ENCODE measurements at regions not wholly inside any gene's neighbourhood (a gene's known extent, or its start where the extent isn't known, plus 50 kb on each side); places are given as distances from the start of the nearest gene placed in this dataset.
"Not testable (repeated sequence)": the region's sequence is repeated elsewhere in the genome, so short reads cannot be mapped to it uniquely, and the experiment has no call there.

DNA sequence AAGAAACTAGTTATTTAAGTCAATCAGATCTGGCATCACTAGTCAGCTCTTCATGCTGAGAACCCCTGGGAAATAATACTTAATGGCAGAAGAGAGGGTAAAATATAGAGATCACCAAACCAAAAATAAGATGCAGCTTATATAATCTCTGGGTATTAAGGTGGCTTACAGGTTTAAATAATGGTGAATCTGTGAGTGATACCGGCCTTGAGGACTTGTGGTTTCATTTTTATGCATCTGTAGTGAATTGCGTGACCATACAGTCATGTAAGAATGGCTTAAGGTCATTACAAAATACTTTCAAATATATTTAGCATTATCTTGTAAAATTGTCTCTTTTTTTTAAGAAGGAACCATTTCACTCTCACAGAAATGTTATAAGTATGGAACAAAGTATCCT lies 1192.2 kb downstream of the RPIA start:
- H3K9me3 Mint-ChIP-seq (ENCODE audit: low read depth); H3K4me1 Mint-ChIP-seq (ENCODE audit: low read depth); H3K36me3 Mint-ChIP-seq (ENCODE audit: insufficient read depth); H3K27ac Mint-ChIP-seq; H3K4me3 Mint-ChIP-seq (ENCODE audit: low read depth); DNase-seq (ENCODE audit: low spot score, unreplicated experiment); H3K27me3 Mint-ChIP-seq: not testable (repeated sequence)

- H3K4me3 Mint-ChIP-seq (ENCODE audit: low read depth); DNase-seq (ENCODE audit: low spot score, unreplicated experiment); H3K36me3 Mint-ChIP-seq (ENCODE audit: insufficient read depth); H3K27me3 Mint-ChIP-seq; H3K9me3 Mint-ChIP-seq (ENCODE audit: low read depth); H3K27ac Mint-ChIP-seq; H3K4me1 Mint-ChIP-seq (ENCODE audit: low read depth): not testable (repeated sequence)
These were observed 1193.6 kb downstream of the RPIA start for GRCh38 chr2:89885071-89885470.

GRCh38 chr2:89888693-89889092 lies 1197.2 kb downstream of the RPIA start:
- H3K4me1 Mint-ChIP-seq (ENCODE audit: low read depth); H3K4me3 Mint-ChIP-seq (ENCODE audit: low read depth); H3K27me3 Mint-ChIP-seq; DNase-seq (ENCODE audit: low spot score, unreplicated experiment); H3K27ac Mint-ChIP-seq; H3K9me3 Mint-ChIP-seq (ENCODE audit: low read depth); H3K36me3 Mint-ChIP-seq (ENCODE audit: insufficient read depth): not testable (repeated sequence)

DNA sequence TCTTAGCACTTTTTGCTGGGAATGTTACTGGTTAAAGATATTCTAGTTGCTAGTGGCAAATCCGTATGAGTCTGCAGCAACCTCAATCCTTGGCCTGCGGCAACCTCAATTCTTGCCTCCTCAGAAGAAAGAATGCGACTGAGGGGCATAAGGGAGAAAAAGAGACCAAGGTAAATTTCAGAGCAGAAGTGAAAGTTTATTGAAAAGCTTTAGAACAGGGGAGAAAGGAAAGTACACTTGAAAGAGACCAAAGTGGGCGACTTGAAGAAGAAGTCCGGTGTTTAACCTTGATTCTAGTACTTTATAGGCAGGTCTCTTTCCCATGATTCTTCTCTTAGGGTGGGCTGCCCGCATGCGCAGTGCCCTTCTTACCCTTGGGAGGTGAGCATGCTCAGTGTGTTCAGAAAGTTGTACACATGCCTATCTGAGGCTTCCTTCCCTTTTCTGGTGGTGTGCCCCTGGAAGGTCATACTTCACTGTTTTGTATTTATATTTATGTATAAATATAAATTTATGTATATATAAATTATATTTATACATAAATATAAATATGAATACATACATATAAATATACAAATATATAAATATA lies 1198.8 kb downstream of the RPIA start:
- H3K27ac Mint-ChIP-seq; H3K4me1 Mint-ChIP-seq (ENCODE audit: low read depth); H3K9me3 Mint-ChIP-seq (ENCODE audit: low read depth); H3K4me3 Mint-ChIP-seq (ENCODE audit: low read depth); DNase-seq (ENCODE audit: low spot score, unreplicated experiment); H3K36me3 Mint-ChIP-seq (ENCODE audit: insufficient read depth); H3K27me3 Mint-ChIP-seq: not testable (repeated sequence)

- not testable (repeated sequence) for DNase-seq (ENCODE audit: low spot score, unreplicated experiment); H3K4me3 Mint-ChIP-seq (ENCODE audit: low read depth); H3K27me3 Mint-ChIP-seq; H3K9me3 Mint-ChIP-seq (ENCODE audit: low read depth); H3K27ac Mint-ChIP-seq; H3K4me1 Mint-ChIP-seq (ENCODE audit: low read depth); H3K36me3 Mint-ChIP-seq (ENCODE audit: insufficient read depth)
These were observed 1203.5 kb downstream of the RPIA start for GRCh38 chr2:89894988-89895387.

GRCh38 chr2:89895629-89896028 lies 1204.2 kb downstream of the RPIA start:
- not testable (repeated sequence) for H3K36me3 Mint-ChIP-seq (ENCODE audit: insufficient read depth); H3K27ac Mint-ChIP-seq; H3K4me3 Mint-ChIP-seq (ENCODE audit: low read depth); H3K27me3 Mint-ChIP-seq; DNase-seq (ENCODE audit: low spot score, unreplicated experiment); H3K4me1 Mint-ChIP-seq (ENCODE audit: low read depth); H3K9me3 Mint-ChIP-seq (ENCODE audit: low read depth)

DNA sequence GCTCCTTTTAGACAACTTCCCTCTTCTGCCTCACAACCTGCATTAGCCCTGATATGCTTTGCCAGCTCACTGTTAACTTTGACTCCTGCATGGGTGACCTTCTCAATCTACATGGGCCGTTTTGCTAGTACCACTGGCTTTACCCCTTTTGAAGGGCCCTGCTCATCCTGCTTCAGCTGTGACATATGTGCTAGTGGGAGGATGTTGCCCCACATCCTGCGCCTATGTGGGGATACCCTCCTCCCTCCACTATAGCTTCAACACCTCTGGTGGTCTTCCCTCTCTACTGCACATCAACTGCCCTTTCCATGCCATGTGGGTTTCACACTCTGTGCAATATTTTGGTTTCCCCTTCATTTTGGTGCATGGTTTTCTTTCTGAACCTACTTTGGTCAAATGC lies 1235.5 kb downstream of the RPIA start:
- not testable (repeated sequence) for H3K4me3 Mint-ChIP-seq (ENCODE audit: low read depth); H3K27ac Mint-ChIP-seq; H3K27me3 Mint-ChIP-seq; DNase-seq (ENCODE audit: low spot score, unreplicated experiment); H3K36me3 Mint-ChIP-seq (ENCODE audit: insufficient read depth); H3K9me3 Mint-ChIP-seq (ENCODE audit: low read depth); H3K4me1 Mint-ChIP-seq (ENCODE audit: low read depth)

- H3K27me3 Mint-ChIP-seq; DNase-seq (ENCODE audit: low spot score, unreplicated experiment); H3K4me1 Mint-ChIP-seq (ENCODE audit: low read depth); H3K27ac Mint-ChIP-seq; H3K4me3 Mint-ChIP-seq (ENCODE audit: low read depth); H3K36me3 Mint-ChIP-seq (ENCODE audit: insufficient read depth): not testable (repeated sequence)
- peaks cover 17% of the 10 kb centered on the region for H3K9me3 Mint-ChIP-seq (ENCODE audit: low read depth)
These were observed 1244.0 kb downstream of the RPIA start for GRCh38 chr2:89935436-89935835.

- not testable (repeated sequence) for H3K36me3 Mint-ChIP-seq (ENCODE audit: insufficient read depth); H3K27ac Mint-ChIP-seq; H3K4me1 Mint-ChIP-seq (ENCODE audit: low read depth); H3K27me3 Mint-ChIP-seq; DNase-seq (ENCODE audit: low spot score, unreplicated experiment); H3K4me3 Mint-ChIP-seq (ENCODE audit: low read depth)
- peaks cover 20% of the 10 kb centered on the region for H3K9me3 Mint-ChIP-seq (ENCODE audit: low read depth)
These were observed 1244.5 kb downstream of the RPIA start for GRCh38 chr2:89936011-89936410.

GRCh38 chr2:89936559-89936958 lies 1245.1 kb downstream of the RPIA start:
- H3K4me3 Mint-ChIP-seq (ENCODE audit: low read depth); H3K36me3 Mint-ChIP-seq (ENCODE audit: insufficient read depth): not testable (repeated sequence)

GRCh38 chr2:89938756-89939155 lies 1247.3 kb downstream of the RPIA start:
- H3K27me3 Mint-ChIP-seq; H3K4me3 Mint-ChIP-seq (ENCODE audit: low read depth); H3K4me1 Mint-ChIP-seq (ENCODE audit: low read depth); H3K27ac Mint-ChIP-seq; DNase-seq (ENCODE audit: low spot score, unreplicated experiment); H3K36me3 Mint-ChIP-seq (ENCODE audit: insufficient read depth): not testable (repeated sequence)
- peaks cover 16% of the 10 kb centered on the region for H3K9me3 Mint-ChIP-seq (ENCODE audit: low read depth)

More at GRCh38 chr2:89936559-89936958, 1245.1 kb downstream of the RPIA start:
- not testable (repeated sequence) for H3K27me3 Mint-ChIP-seq; H3K4me1 Mint-ChIP-seq (ENCODE audit: low read depth); DNase-seq (ENCODE audit: low spot score, unreplicated experiment); H3K27ac Mint-ChIP-seq
- H3K9me3 Mint-ChIP-seq (ENCODE audit: low read depth) = peaks cover 20% of the 10 kb centered on the region

DNA sequence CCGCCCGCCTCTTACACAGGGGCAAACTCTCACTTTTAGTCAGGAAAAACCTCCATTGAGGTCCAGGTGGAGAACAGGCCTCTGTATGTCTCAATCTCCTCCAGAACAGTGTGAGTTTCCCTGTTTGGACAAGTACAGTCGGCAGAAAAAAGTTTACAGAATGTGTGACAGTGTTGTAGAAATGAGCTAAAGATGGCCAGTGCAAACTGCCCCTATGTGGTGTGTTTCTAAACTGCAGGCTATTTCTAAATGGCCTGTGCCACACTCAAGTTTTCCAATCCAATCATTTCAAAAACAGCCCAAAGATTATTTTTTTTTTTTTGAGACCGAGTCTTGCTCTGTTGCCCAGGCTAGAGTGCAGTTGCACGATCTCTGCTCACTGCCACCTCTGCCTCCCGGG lies 1252.8 kb downstream of the RPIA start:
- not testable (repeated sequence) for H3K4me1 Mint-ChIP-seq (ENCODE audit: low read depth); H3K9me3 Mint-ChIP-seq (ENCODE audit: low read depth); H3K36me3 Mint-ChIP-seq (ENCODE audit: insufficient read depth); DNase-seq (ENCODE audit: low spot score, unreplicated experiment); H3K27ac Mint-ChIP-seq; H3K27me3 Mint-ChIP-seq; H3K4me3 Mint-ChIP-seq (ENCODE audit: low read depth)

GRCh38 chr2:89945004-89945616 lies 1253.6 kb downstream of the RPIA start:
- not testable (repeated sequence) for H3K4me1 Mint-ChIP-seq (ENCODE audit: low read depth); H3K36me3 Mint-ChIP-seq (ENCODE audit: insufficient read depth); H3K27ac Mint-ChIP-seq; H3K4me3 Mint-ChIP-seq (ENCODE audit: low read depth); DNase-seq (ENCODE audit: low spot score, unreplicated experiment); H3K9me3 Mint-ChIP-seq (ENCODE audit: low read depth); H3K27me3 Mint-ChIP-seq
